CD4-positive, alpha-beta T cell (primary cell): ENCODE measurements at regions not wholly inside any gene's neighbourhood (a gene's known extent, or its start where the extent isn't known, plus 50 kb on each side); places are given as distances from the start of the nearest gene placed in this dataset.

Experiments used
- ATAC-seq: fragments of 200-7000 bp; cut with Tn5 transposase; one replicate; pipeline ENCODE4 v1.10.0; 2022; ENCODE audit warnings: mild to moderate bottlenecking; ENCODE audit not compliant: poor library complexity
- CTCF ChIA-PET: fragments of 350-600 bp; sonication (Branson Sonifier 250); formaldehyde crosslinking; loops from one replicate; lab custom pipeline; 2021; ENCODE audit warnings: antibody characterized with exemption, inconsistent platforms; lab: Charles Lee
- POLR2A ChIA-PET: fragments of 350-600 bp; sonication (Branson Sonifier 250); formaldehyde crosslinking; loops from one replicate; lab custom pipeline; 2021; ENCODE audit warnings: antibody characterized with exemption, inconsistent platforms; lab: Charles Lee
- DNase-seq, 14 experiments: peaks; one replicate each; pipeline ENCODE4 v3.0.0-alpha.2; 2013 to 2020; ENCODE audit warnings: mixed read lengths in 2 of 14
- H3K27ac ChIP-seq, 2 donors: one replicate each; pipeline versions ENCODE4 v1.5.1 to v1.7.0; 2013; ENCODE audit warnings: low read length in 2 of 2, low read depth in 1 of 2, mild to moderate bottlenecking in 1 of 2
- H3K27me3 ChIP-seq, 2 experiments: 1 replicate in 1 of 2; 2 replicates in 1 of 2; pipeline versions ENCODE4 v1.6.1 to v1.7.0; 2013; ENCODE audit warnings: low read length in 2 of 2, control low read depth in 1 of 2, mild to moderate bottlenecking in 1 of 2, moderate library complexity in 1 of 2; ENCODE audit not compliant: insufficient read depth in 2 of 2, control insufficient read depth in 1 of 2
- H3K36me3 ChIP-seq: one replicate; pipeline ENCODE4 v1.6.1; 2013; ENCODE audit warnings: low read length, control low read depth; ENCODE audit not compliant: insufficient read depth
- H3K4me1 ChIP-seq: one replicate; pipeline ENCODE4 v1.6.1; 2013; ENCODE audit warnings: low read length, control low read depth; ENCODE audit not compliant: insufficient read depth
- H3K4me3 ChIP-seq: one replicate; pipeline ENCODE4 v1.5.1; 2013; ENCODE audit warnings: mild to moderate bottlenecking, low read length, moderate library complexity
- H3K9me3 ChIP-seq, 2 experiments: 1 replicate in 1 of 2; 2 replicates in 1 of 2; pipeline versions ENCODE4 v1.6.1 to v1.7.0; 2013; ENCODE audit warnings: low read length in 2 of 2, mild to moderate bottlenecking in 2 of 2, control low read depth in 1 of 2, moderate library complexity in 1 of 2; ENCODE audit not compliant: control insufficient read depth in 1 of 2, insufficient read depth in 1 of 2
- H3K27ac Mint-ChIP-seq: one replicate; pipeline ENCODE4 v1.8.0; 2020; ENCODE audit warnings: mixed read lengths
- H3K27me3 Mint-ChIP-seq: one replicate; pipeline ENCODE4 v1.8.0; 2021; ENCODE audit warnings: mixed read lengths
- H3K36me3 Mint-ChIP-seq: one replicate; pipeline ENCODE4 v1.8.0; 2021; ENCODE audit warnings: low read depth, mixed read lengths
- H3K4me1 Mint-ChIP-seq: one replicate; pipeline ENCODE4 v1.8.0; 2021; ENCODE audit warnings: low read depth, mixed read lengths
- H3K4me3 Mint-ChIP-seq: one replicate; pipeline ENCODE4 v1.8.0; 2020; ENCODE audit warnings: mild to moderate bottlenecking, mixed read lengths
- H3K9me3 Mint-ChIP-seq: one replicate; pipeline ENCODE4 v1.8.0; 2020; ENCODE audit warnings: mixed read lengths
- CTCF ChIP-seq: fragments of 200-600 bp; IDR thresholded peaks from one replicate; pipeline ENCODE4 v1.8.0; 2022; ENCODE audit warnings: antibody characterized with exemption, mild to moderate bottlenecking
- intact Hi-C, 2 experiments: fragments of 100-400 bp; cut with DNase I in 1 of 2; cut with micrococcal nuclease in 1 of 2; formaldehyde crosslinking; loops; one replicate each; pipeline versions ENCODE4 v1.15.1 to v1.9.0; 2023 to 2025; cut with DNase I, micrococcal nuclease

- no peak for TF ChIP-seq CTCF
- intact Hi-C loops: no loop called here
Measured at GRCh38 chr18:64693766-64694165, 544.9 kb upstream of the LINC00305 start.

GRCh38 chr18:64692826-64693225 lies 543.9 kb upstream of the LINC00305 start:
- no peak for TF ChIP-seq CTCF
- no peak for ATAC-seq
- no peaks in the 10 kb centered on the region for H3K4me1 Mint-ChIP-seq
- H3K36me3 ChIP-seq: no peaks in the 10 kb centered on the region
- intact Hi-C loops: no loop called here
- no peaks in the 10 kb centered on the region for H3K27me3 ChIP-seq
- peaks cover 5% of the 10 kb centered on the region for H3K9me3 Mint-ChIP-seq
- H3K9me3 ChIP-seq: no peaks in the 10 kb centered on the region
- CTCF ChIA-PET: no interaction called here
- no peaks in the 10 kb centered on the region for H3K27me3 Mint-ChIP-seq
- no peak overlapping the region for H3K27ac Mint-ChIP-seq
- no peaks in the 10 kb centered on the region for H3K36me3 Mint-ChIP-seq
- no peak for DNase-seq
- POLR2A ChIA-PET: no interaction called here
- no peak overlapping the region for H3K27ac ChIP-seq
- no peaks in the 10 kb centered on the region for H3K4me1 ChIP-seq
- no peak overlapping the region for H3K4me3 ChIP-seq
- no peak overlapping the region for H3K4me3 Mint-ChIP-seq

More at GRCh38 chr18:64693766-64694165, 544.9 kb upstream of the LINC00305 start:
- no peaks in the 10 kb centered on the region for H3K36me3 Mint-ChIP-seq
- H3K4me3 Mint-ChIP-seq: no peak overlapping the region
- H3K27ac Mint-ChIP-seq: no peak overlapping the region
- peaks cover 3% of the 10 kb centered on the region for H3K9me3 Mint-ChIP-seq
- ATAC-seq: no peak
- no peaks in the 10 kb centered on the region for H3K4me1 Mint-ChIP-seq
- POLR2A ChIA-PET: no interaction called here
- no peaks in the 10 kb centered on the region for H3K27me3 Mint-ChIP-seq
- no peaks in the 10 kb centered on the region for H3K4me1 ChIP-seq
- H3K36me3 ChIP-seq: no peaks in the 10 kb centered on the region
- no peak overlapping the region for H3K27ac ChIP-seq
- DNase-seq: no peak
- no peaks in the 10 kb centered on the region for H3K9me3 ChIP-seq
- CTCF ChIA-PET: no interaction called here
- no peak overlapping the region for H3K4me3 ChIP-seq
- no peaks in the 10 kb centered on the region for H3K27me3 ChIP-seq

- Mint-ChIP-seq H3K9me3 (peaks cover 3% of the 10 kb centered on the region), H3K27me3 (no peaks in the 10 kb centered on the region), H3K4me1 (no peaks in the 10 kb centered on the region), H3K4me3 (no peak overlapping the region), H3K36me3 (no peaks in the 10 kb centered on the region), H3K27ac (no peak overlapping the region)
- no peaks in the 10 kb centered on the region for H3K27me3 ChIP-seq
- intact Hi-C loops: no loop called here
- H3K4me3 ChIP-seq: no peak overlapping the region
- peaks cover 0 to 7% of the 10 kb centered on the region in 2 experiments for H3K9me3 ChIP-seq
- no peak overlapping the region for H3K27ac ChIP-seq
- H3K36me3 ChIP-seq: no peaks in the 10 kb centered on the region
- TF ChIP-seq CTCF: no peak
- ATAC-seq (no peak), DNase-seq (no peak)
- POLR2A ChIA-PET: no interaction called here
- H3K4me1 ChIP-seq: no peaks in the 10 kb centered on the region
- CTCF ChIA-PET: no interaction called here
Measured at GRCh38 chr18:64679121-64679520, 530.2 kb upstream of the LINC00305 start.
